Heart left ventricle (tissue), 13 donors: ENCODE measurements at regions not wholly inside any gene's neighbourhood (a gene's known extent, or its start where the extent isn't known, plus 50 kb on each side); places are given as distances from the start of the nearest gene placed in this dataset.

Experiments
- POLR2A ChIP-seq, 2 donors: fragments of 450-650 bp; IDR thresholded peaks; one replicate each; pipeline ENCODE4 v1.6.1; 2017; ENCODE audit warnings: antibody characterized with exemption in 2 of 2, mild to moderate bottlenecking in 2 of 2, moderate library complexity in 2 of 2
- TF ChIP-seq, protein P1 (sequence below), 12 donors: fragments of 200-600 bp; sonication (generic) in 4 of 12; IDR thresholded peaks; one replicate each; pipeline versions ENCODE4 v1.5.0 to v1.8.0; 2018 to 2022; ENCODE audit warnings: antibody characterized with exemption in 12 of 12, mild to moderate bottlenecking in 5 of 12
- donor health status: ischemic (EF 13 %, LVEDD 7.1; RV severe dilation, severe dysfunction).
- donor health status: DM: no; HTN: yes; CAD: no.
- donor health status: DM: no; HTN: no; CAD: no.
- donor health status: ischemic (EF 25% LVEDD 6.9; RV normal size, moderate dysfunction).
- donor health status: ischemic (EF 25% LVEDD 5.7; RV mildly dilated, moderate dysfunction).
- donor health status: ischemic (EF 35%, LVEDD 5.7; RV mildly dilated, moderate dysfunction).
- donor health status: nonischemic (EF 11% LVEDD 7.7; RV severe dilation, severe dysfunction).
- donor health status: DM: yes; HTN: yes; CAD: no.
- donor health status: PGD.
- donor health status: ischemic (EF 29% LVEDD 5.4; RV normal size, mild dysfunction).
- donor health status: nonischemic (EF 23%, LVEDD 6.1; RV moderate dilation, normal function).

DNA sequence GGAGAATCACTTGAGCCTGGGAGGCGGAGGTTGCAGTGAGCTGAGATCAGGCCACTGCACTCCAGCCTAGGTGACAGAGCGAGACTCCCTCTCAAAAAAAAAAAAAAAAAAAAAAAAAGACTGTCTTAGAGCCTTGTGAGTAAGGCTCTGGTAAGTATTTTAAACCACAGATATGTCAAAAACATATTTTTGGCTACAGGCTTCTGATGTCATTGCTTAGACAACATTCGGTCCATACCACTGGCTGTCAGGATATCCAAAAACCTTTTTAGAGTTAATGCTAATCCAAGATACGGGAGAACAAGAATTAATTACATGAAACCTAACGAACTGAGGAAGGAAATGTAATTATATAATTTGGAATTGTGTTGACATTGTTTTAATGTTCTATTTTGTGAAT, 999.5 kb upstream of the PABPC4L start:
- TF ChIP-seq, protein P1, sequence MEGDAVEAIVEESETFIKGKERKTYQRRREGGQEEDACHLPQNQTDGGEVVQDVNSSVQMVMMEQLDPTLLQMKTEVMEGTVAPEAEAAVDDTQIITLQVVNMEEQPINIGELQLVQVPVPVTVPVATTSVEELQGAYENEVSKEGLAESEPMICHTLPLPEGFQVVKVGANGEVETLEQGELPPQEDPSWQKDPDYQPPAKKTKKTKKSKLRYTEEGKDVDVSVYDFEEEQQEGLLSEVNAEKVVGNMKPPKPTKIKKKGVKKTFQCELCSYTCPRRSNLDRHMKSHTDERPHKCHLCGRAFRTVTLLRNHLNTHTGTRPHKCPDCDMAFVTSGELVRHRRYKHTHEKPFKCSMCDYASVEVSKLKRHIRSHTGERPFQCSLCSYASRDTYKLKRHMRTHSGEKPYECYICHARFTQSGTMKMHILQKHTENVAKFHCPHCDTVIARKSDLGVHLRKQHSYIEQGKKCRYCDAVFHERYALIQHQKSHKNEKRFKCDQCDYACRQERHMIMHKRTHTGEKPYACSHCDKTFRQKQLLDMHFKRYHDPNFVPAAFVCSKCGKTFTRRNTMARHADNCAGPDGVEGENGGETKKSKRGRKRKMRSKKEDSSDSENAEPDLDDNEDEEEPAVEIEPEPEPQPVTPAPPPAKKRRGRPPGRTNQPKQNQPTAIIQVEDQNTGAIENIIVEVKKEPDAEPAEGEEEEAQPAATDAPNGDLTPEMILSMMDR (IDR thresholded peaks at IDR 0.05) = no peak
- no peak for TF ChIP-seq POLR2A (IDR thresholded peaks at IDR 0.05)
